GM18951 (cell line): ENCODE measurements at regions not wholly inside any gene's neighbourhood (a gene's known extent, or its start where the extent isn't known, plus 50 kb on each side); places are given as distances from the start of the nearest gene placed in this dataset.

ENCODE experiments used
- POLR2A ChIP-seq: IDR thresholded peaks from 4 replicates; pipeline ENCODE4 v1.6.1; 2011; ENCODE audit warnings: mild to moderate bottlenecking; ENCODE audit not compliant: insufficient read length, insufficient read depth; ENCODE audit errors: extremely low read depth
- in situ Hi-C: fragments of 300-500 bp; cut with MboI; formaldehyde crosslinking; loops from one replicate; pipeline ENCODE4 v1.12.0; 2022; ENCODE audit warnings: low sequenced_read_pairs, mixed read lengths, inconsistent platforms; ENCODE audit not compliant: unreplicated experiment

DNA sequence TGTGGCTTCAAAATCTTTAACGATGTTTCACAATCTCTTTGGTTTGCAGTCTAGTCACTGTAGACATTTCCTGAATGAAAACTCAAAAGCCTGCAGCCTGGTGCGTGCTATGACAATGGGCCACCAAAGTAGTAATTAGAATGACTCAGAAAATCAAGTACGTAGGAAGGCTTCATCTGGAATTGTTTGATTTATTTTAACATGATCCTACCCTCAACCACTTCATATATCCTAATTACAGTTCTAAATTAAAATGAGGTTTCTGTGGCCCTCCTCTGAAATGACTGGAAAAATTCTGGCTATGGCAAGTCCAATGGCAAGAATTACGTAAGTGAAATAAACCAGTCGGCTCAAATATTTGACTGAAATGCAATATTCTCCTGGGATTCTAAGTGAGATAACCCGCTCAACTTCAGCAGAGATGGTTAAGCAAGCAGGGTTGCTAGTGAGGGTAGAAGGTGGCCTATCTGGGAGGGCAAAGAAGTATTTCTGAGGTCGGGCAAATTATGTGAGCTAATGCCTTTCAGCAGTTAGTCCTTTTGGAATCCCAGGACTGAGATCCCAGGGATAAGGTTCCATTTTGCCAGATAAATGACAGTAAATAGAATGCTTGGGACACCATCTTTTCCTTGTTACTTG lies 145.6 kb upstream of the MYOCD start:
- in situ Hi-C loops: no loop called here
- TF ChIP-seq POLR2A: no peak

DNA sequence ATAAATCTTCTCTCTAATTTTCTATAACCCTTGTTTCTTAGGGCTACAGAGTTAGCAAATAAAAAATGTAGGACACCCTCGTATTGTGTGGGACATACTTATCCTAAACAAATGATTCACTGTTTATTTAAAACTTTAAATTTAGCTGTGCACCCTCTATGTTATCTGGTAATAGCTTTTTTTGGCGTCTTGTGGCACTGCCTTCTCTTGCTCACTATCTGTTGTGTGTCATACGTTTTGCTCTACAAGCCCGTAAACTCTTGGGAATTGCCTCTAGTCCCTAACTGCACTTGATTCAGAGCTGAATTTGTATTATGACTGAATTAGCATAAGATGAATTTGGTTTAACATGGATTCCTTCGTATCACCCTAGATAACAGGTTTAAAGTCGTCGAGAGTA lies 144.3 kb upstream of the MYOCD start:
- in situ Hi-C loops: no loop called here
- TF ChIP-seq POLR2A: no peak

DNA sequence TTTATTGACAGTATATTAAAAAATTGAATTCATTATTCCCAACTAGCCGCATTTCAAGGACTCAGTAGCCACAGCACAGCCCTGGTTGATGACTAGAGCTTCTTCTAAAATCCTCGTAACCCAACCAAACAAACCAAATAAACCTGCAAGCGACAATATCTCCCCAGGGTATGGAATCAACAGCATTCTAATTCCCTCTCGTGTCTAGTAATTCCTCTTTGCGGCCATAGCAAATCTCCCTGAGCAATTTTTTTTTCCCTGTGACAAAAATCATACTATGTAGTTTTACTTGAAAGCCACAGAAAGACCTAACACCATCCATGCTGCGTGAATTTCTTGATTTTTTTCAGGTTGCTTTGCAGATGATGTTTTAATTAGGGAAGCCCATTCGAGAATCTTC lies 143.4 kb upstream of the MYOCD start:
- TF ChIP-seq POLR2A: no peak
- in situ Hi-C loops: no loop called here

DNA sequence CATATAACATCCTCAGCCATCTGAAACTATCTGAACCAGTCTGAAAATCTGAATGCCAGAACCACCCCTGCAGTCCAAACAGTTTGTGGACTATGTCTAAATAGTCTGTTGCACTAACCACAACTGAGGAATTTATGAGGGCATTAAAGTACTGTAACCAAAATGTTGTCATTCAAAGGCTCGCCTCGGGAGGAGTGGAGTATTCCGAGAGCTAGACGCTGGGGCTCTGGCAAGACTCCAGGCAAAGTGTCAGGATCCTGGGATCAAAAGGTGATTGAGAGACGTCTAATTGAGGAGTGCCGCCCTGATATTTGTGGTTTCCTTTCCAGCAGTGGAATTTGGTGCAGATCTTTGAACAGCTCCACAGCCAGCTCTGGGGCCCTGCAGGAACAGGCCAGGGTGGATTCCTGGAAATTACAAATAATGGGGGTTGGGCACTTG lies 142.9 kb upstream of the MYOCD start:
- TF ChIP-seq POLR2A: no peak
- in situ Hi-C loops: no loop called here

DNA sequence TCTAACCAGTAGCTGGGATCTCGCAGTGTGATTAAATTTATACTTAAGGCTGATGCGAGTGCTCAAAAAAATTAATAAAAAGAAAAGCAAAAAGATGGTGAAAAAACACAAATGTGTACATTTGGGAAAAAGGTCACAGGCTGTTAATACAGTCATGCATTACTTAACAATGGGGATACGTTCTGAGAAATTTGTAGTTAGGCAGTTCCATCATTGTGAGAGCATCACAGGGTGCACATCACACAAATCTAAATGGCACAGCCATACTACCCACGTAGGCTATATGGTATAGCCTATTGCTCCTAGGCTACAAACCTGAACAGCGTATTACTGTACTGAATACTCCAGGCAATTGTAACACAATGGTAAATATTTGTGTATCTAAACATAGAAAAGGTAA lies 142.4 kb upstream of the MYOCD start:
- no peak for TF ChIP-seq POLR2A
- in situ Hi-C loops: no loop called here

DNA sequence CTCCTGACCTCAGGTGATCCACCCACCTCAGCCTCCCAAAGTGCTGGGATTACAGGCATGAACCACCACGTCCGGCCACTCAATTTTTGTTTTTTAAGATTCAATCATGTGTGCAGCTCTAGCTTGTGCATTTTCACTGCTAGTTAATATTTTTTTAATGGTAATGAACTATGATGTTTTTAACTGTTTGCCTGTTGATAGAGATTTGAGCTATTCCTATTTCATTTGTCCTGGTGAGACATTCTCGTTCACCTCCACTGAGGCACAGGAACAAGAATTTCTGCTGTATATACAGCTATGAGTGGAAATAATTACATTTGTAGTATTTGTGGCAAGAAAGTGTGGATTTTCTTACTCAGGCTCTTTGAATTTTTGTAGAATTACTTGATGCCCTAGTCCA lies 137.7 kb upstream of the MYOCD start:
- no peak for TF ChIP-seq POLR2A
- in situ Hi-C loops: no loop called here

DNA sequence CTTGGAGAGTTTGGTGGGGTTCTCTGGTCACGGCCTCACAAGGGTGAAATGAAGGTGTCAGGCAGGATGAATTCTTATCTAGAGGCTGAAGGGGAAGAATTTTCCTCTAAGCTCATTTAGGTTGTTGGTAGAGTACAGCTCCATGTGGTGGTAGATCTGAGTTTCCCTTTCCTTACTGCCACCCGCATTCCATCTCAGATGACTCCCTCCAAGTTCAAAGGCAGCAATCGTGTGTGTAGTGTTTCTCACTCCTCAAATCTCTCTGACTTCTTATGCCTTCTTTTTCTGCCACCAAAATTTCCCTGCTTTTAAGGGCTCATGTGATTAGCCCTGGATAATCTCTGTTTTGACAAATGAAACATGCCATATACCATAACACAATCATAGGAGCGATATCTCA lies 135.5 kb upstream of the MYOCD start:
- in situ Hi-C loops: no loop called here
- no peak for TF ChIP-seq POLR2A

DNA sequence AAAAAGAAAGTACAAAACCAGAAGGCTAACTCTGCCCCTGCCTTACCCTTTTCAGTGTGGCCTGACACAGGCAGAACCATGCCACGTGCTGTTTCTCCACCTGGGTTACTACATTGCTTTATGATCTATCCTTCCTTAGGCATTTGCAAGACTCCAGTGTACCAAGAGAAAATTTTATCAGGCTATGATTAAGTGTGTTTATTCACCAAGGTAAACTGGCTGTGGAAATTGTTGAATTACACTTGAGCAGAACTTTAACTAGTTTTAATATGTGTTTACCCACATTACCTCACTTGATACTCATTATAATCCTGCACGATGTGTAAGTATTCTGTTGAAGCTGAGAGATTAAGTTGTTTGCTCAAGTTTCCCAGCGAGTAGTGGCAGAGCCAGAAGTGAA lies 129.7 kb upstream of the MYOCD start:
- TF ChIP-seq POLR2A: no peak
- in situ Hi-C loops: no loop called here

DNA sequence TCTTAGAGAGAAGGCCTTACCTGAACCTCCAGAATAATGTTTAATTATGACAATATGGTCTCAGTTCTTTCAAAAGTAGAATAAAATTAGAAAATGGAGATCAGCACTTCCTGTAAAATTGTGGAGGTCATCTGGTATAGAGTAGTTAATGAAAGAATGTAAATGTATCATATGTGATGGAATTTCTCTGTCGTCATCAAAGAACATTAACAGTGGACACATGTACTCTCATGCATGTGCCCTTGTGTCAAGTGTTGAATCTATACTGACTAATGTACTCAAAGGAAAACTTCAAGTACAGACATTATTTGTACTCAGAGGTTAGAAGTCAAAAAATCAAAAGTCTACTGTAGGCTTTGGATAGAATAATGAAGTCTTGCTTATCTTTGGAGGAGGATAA lies 129.2 kb upstream of the MYOCD start:
- in situ Hi-C loops: no loop called here
- no peak for TF ChIP-seq POLR2A

DNA sequence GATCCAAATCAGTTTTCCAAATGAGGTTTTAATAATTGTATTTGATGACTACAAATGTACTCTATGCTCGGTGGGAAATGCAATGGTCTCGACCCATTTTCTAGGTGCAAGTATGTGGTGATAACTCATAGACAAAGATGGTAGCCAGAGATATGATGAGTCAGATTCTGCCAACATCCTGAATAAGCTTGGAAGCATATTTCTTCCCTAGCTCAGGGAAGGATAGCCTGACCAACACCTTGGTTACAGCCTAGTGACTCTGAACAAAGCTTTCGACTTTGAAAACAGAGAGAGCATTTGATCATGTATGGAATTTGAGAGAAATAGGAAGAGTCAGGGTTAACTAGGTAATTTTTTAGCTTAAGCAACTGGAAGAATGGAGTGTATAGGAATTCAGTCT lies 128.3 kb upstream of the MYOCD start:
- no peak for TF ChIP-seq POLR2A
- in situ Hi-C loops: no loop called here

DNA sequence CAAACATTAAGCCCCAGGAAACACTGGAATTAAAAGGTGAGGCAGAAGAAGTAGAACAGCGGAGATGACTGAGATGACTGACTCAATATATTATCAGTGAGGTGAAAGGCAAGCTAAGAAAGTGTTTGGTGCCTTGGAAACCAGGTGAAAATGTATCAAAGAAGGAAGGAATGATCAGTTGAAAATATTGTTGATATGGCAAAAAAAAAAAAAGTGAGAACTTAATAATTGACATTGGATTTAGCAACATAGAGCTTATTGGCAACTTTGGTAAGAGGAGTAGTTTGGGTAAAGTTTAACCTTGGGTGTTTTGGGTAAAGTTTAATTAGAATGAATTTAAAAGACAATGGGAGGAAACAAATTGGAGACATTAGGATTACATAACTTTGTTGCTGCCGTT lies 127.7 kb upstream of the MYOCD start:
- TF ChIP-seq POLR2A: no peak
- in situ Hi-C loops: no loop called here

DNA sequence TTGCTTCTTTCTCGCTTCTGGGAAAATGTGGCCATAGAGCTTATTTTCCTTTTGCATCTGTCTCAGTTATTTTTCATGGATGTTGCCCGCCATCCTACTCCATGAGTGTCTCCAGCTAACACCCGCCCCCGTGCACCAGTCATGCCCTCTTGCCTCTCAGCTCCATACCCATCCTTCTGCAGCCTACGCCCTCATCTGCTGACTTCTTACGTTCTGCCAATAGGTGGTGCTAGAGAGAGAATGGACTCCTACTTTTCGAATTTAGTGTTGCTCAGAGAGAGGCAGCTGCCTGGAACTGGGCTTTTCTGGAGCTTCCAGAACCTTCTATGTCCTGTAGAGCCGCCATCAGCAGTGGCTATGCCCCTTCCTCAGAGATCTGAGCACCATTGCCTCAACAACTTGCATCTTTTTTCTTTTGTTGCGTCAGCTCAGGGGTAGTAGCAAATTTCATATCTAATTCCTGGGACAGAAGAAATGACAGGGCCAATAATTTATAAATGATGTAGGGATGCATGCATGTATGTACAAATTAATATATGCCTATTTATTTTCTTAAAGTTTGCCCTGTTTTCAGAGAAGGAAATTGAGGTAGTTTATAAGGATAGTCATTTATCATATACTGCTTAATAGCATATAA lies 119.7 kb upstream of the MYOCD start:
- TF ChIP-seq POLR2A: no peak
- in situ Hi-C loops: no loop called here

DNA sequence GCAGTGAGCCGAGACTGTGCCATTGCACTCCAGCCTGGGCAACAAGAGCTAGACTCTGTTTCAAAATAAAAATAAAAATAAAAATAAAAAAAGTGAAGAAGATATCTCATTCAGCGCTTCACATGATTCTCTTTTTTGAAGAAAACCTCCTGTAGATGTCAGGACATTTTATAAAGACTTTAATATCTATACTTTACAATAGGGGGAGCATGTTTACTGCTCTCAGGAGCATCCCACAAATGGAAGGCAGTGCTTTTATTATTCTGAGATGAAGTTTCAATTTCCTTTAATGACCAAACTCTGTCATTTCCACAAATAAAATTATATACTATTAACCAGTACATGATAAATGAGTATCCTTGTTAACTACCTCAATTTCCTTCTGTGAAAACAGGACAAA lies 118.7 kb upstream of the MYOCD start:
- in situ Hi-C loops: no loop called here
- no peak for TF ChIP-seq POLR2A

DNA sequence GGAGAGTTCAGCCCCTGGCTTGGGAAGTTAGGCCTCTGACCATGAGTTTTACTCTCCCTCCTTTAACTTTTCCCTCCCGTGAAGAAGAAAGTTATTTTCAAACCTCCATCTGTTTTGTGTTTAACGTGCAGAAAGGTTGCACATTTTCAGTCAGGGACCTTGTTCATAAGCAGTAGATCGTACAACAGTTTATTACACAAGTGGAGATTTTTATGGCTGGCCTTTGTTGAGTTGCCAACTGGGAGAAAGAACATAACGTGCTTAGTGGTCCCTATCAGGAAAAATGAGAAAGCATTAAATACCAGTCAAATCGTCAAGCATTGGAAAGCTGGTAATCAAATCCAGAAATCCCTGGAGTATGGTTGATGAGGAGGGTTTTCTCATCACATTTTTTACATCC lies 117.9 kb upstream of the MYOCD start:
- in situ Hi-C loops: no loop called here
- TF ChIP-seq POLR2A: no peak
